Natural killer cell (primary cell): ENCODE measurements at regions not wholly inside any gene's neighbourhood (a gene's known extent, or its start where the extent isn't known, plus 50 kb on each side); places are given as distances from the start of the nearest gene placed in this dataset.
A peak's percentile ranks its signal among the peaks of the same experiment; 100 is the strongest.

Source experiments
- ATAC-seq, 3 donors: fragments of 150-1000 bp in 2 of 3; fragments of 200-7000 bp in 1 of 3; cut with Tn5 transposase; 1 replicate in 1 of 3; 2 replicates in 2 of 3; pipeline ENCODE4 v1.10.0; 2021; ENCODE audit warnings: mild to moderate bottlenecking in 2 of 3, moderate library complexity in 2 of 3
- DNase-seq, 2 donors: peaks; one replicate each; pipeline versions ENCODE4 v3.0.0 to v3.0.0-alpha.2; 2013 to 2021; ENCODE audit warnings: mixed read lengths in 1 of 2
- H3K27ac ChIP-seq: one replicate; pipeline ENCODE4 v1.5.1; 2013; ENCODE audit warnings: mild to moderate bottlenecking, low read length
- H3K27me3 ChIP-seq: one replicate; pipeline ENCODE4 v1.6.1; 2013; ENCODE audit warnings: low read length; ENCODE audit not compliant: control insufficient read depth, insufficient read depth
- H3K36me3 ChIP-seq: one replicate; pipeline ENCODE4 v1.6.1; 2013; ENCODE audit warnings: low read length; ENCODE audit not compliant: control insufficient read depth, insufficient read depth
- H3K4me1 ChIP-seq: one replicate; pipeline ENCODE4 v1.6.1; 2013; ENCODE audit warnings: low read length; ENCODE audit not compliant: control insufficient read depth, insufficient read depth
- H3K4me3 ChIP-seq: one replicate; pipeline ENCODE4 v1.5.1; 2013; ENCODE audit warnings: low read length
- H3K9me3 ChIP-seq: one replicate; pipeline ENCODE4 v1.6.1; 2013; ENCODE audit warnings: low read length; ENCODE audit not compliant: control insufficient read depth, insufficient read depth
- H3K27ac Mint-ChIP-seq, 2 donors: one replicate each; pipeline ENCODE4 v1.8.0; 2022; ENCODE audit warnings: mild to moderate bottlenecking in 2 of 2, mixed read lengths in 2 of 2, moderate library complexity in 1 of 2
- H3K27me3 Mint-ChIP-seq, 2 donors: one replicate each; pipeline ENCODE4 v1.8.0; 2022; ENCODE audit warnings: low read depth in 2 of 2, mixed read lengths in 2 of 2
- H3K36me3 Mint-ChIP-seq: one replicate; pipeline ENCODE4 v1.8.0; 2022; ENCODE audit warnings: mixed read lengths
- H3K4me1 Mint-ChIP-seq, 2 donors: one replicate each; pipeline ENCODE4 v1.8.0; 2022; ENCODE audit warnings: mixed read lengths in 2 of 2
- H3K4me3 Mint-ChIP-seq: one replicate; pipeline ENCODE4 v1.8.0; 2022; ENCODE audit warnings: mild to moderate bottlenecking, moderate library complexity, mixed read lengths
- H3K9me3 Mint-ChIP-seq, 2 donors: one replicate each; pipeline ENCODE4 v1.8.0; 2022; ENCODE audit warnings: mixed read lengths in 2 of 2
- CTCF ChIP-seq: fragments of 200-600 bp; IDR thresholded peaks from one replicate; pipeline ENCODE4 v1.8.0; 2022; ENCODE audit warnings: antibody characterized with exemption
- WGBS: methylation state at CpG from one replicate; pipeline ENCODE4 v1.1.7; 2013; ENCODE audit warnings: missing lambda C conversion rate; ENCODE audit not compliant: insufficient coverage; 5-methylcytosine and 5-hydroxymethylcytosine counted together
- intact Hi-C: fragments of 100-400 bp; cut with micrococcal nuclease; formaldehyde crosslinking; loops from one replicate; pipeline ENCODE4 v1.14.2; 2022

GRCh38 chr2:147550995-147551731, 293.7 kb upstream of the ACVR2A start:
- WGBS, result 89% methylated on average over 2 of the region's 5 CpGs

GRCh38 chr2:147549054-147549453, 295.8 kb upstream of the ACVR2A start:
- no peak overlapping the region for H3K4me3 Mint-ChIP-seq
- no peak overlapping the region for H3K27ac ChIP-seq
- no peak for DNase-seq
- no peaks in the 10 kb centered on the region for H3K27me3 ChIP-seq
- no peaks in the 10 kb centered on the region for H3K9me3 Mint-ChIP-seq
- H3K36me3 ChIP-seq, result no peaks in the 10 kb centered on the region
- peaks cover 0 to 11% of the 10 kb centered on the region in 2 donors for H3K27me3 Mint-ChIP-seq
- H3K4me1 Mint-ChIP-seq, result peaks cover 27 to 33% of the 10 kb centered on the region in 2 donors
- ATAC-seq, result peak in 1 of 3 donors; percentile 43
- no peak for TF ChIP-seq CTCF
- H3K9me3 ChIP-seq, result no peaks in the 10 kb centered on the region
- no peak overlapping the region for H3K27ac Mint-ChIP-seq
- no peaks in the 10 kb centered on the region for H3K4me1 ChIP-seq
- intact Hi-C loops, result no loop called here
- H3K36me3 Mint-ChIP-seq, result no peaks in the 10 kb centered on the region
- H3K4me3 ChIP-seq, result no peak overlapping the region

More at GRCh38 chr2:147550995-147551731, 293.7 kb upstream of the ACVR2A start:
- H3K4me3 ChIP-seq, result no peak overlapping the region
- H3K4me3 Mint-ChIP-seq, result no peak overlapping the region
- no peaks in the 10 kb centered on the region for H3K4me1 ChIP-seq
- H3K4me1 Mint-ChIP-seq, result peaks cover 27 to 29% of the 10 kb centered on the region in 2 donors
- H3K27me3 ChIP-seq, result no peaks in the 10 kb centered on the region
- intact Hi-C loops, result no loop called here
- H3K36me3 Mint-ChIP-seq, result no peaks in the 10 kb centered on the region
- ATAC-seq (no peak), DNase-seq (no peak)
- H3K9me3 Mint-ChIP-seq, result no peaks in the 10 kb centered on the region
- TF ChIP-seq CTCF, result no peak
- H3K27ac ChIP-seq, result no peak overlapping the region
- no peak overlapping the region for H3K27ac Mint-ChIP-seq
- H3K9me3 ChIP-seq, result no peaks in the 10 kb centered on the region
- no peaks in the 10 kb centered on the region for H3K36me3 ChIP-seq
- peaks cover 0 to 22% of the 10 kb centered on the region in 2 donors for H3K27me3 Mint-ChIP-seq

- Histone ChIP-seq H3K27me3 (no peaks in the 10 kb centered on the region), H3K9me3 (no peaks in the 10 kb centered on the region), H3K4me1 (no peaks in the 10 kb centered on the region), H3K4me3 (no peak overlapping the region), H3K36me3 (no peaks in the 10 kb centered on the region), H3K27ac (no peak overlapping the region)
- ATAC-seq (no peak), DNase-seq (no peak)
- WGBS, result 57% methylated on average over 1 of the region's 1 CpG
- no peak overlapping the region for H3K4me3 Mint-ChIP-seq
- H3K27ac Mint-ChIP-seq, result no peak overlapping the region
- no peaks in the 10 kb centered on the region for H3K36me3 Mint-ChIP-seq
- H3K9me3 Mint-ChIP-seq, result no peaks in the 10 kb centered on the region
- intact Hi-C loops, result no loop called here
- peaks cover 27 to 33% of the 10 kb centered on the region in 2 donors for H3K4me1 Mint-ChIP-seq
- no peak for TF ChIP-seq CTCF
- H3K27me3 Mint-ChIP-seq, result peaks cover 0 to 5% of the 10 kb centered on the region in 2 donors
Observed at GRCh38 chr2:147548451-147548850, 296.4 kb upstream of the ACVR2A start.

- H3K4me1 Mint-ChIP-seq, result peaks cover 27 to 33% of the 10 kb centered on the region in 2 donors
- H3K27ac Mint-ChIP-seq, result no peak overlapping the region
- H3K4me3 ChIP-seq, result no peak overlapping the region
- H3K9me3 ChIP-seq, result no peaks in the 10 kb centered on the region
- no peaks in the 10 kb centered on the region for H3K36me3 Mint-ChIP-seq
- no peak for TF ChIP-seq CTCF
- H3K4me1 ChIP-seq, result no peaks in the 10 kb centered on the region
- ATAC-seq, result no peak
- no peaks in the 10 kb centered on the region for H3K36me3 ChIP-seq
- no peaks in the 10 kb centered on the region for H3K9me3 Mint-ChIP-seq
- H3K27me3 ChIP-seq, result no peaks in the 10 kb centered on the region
- no peak overlapping the region for H3K27ac ChIP-seq
- DNase-seq, result no peak
- WGBS, result 91% methylated on average over 1 of the region's 1 CpG
- no peaks in the 10 kb centered on the region for H3K27me3 Mint-ChIP-seq
- H3K4me3 Mint-ChIP-seq, result no peak overlapping the region
- intact Hi-C loops, result no loop called here
Observed at GRCh38 chr2:147547440-147547839, 297.4 kb upstream of the ACVR2A start.
